ENCODE measurements at regions not wholly inside any gene's neighbourhood (a gene's known extent, or its start where the extent isn't known, plus 50 kb on each side); places are given as distances from the start of the nearest gene placed in this dataset.

GRCh38 chr10:33396938-33397337 is 62.5 kb upstream of the NRP1 start:
- no peak for TF ChIP-seq CTCF (IDR thresholded peaks at IDR 0.05; ENCODE audit: low read length)
- no peak for TF ChIP-seq EZH2 (IDR thresholded peaks at IDR 0.05; ENCODE audit: borderline replicate concordance, low read length)
- H3K27ac ChIP-seq (ENCODE audit: low read depth, low read length, poor library complexity, severe bottlenecking), result no peak overlapping the region

DNA sequence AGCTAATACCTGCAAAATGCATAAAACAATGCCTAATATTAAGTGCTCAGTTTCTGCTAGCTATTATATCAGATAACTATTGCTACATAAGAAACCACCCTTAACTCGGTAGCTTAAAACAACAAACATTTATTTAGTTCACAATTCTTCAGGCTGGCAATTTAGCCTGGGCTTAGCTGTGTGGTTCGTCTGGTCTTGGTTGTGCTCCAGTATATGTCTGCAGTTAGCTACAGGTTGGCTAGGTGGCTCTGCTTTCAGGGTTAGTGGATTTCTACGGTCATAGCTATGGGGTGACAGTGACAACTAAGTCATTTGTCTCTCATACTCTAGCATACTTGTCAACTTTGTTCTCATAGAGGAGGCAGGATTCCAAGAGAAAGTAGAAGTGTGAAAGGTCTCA is 61.8 kb upstream of the NRP1 start:
- Histone ChIP-seq H3K9me3 (ENCODE audit: low read length) (no peaks in the 10 kb centered on the region), H3K4me2 (ENCODE audit: low read length) (no peak overlapping the region), H3K36me3 (ENCODE audit: insufficient read depth, low read length) (no peaks in the 10 kb centered on the region), H3K27me3 (ENCODE audit: insufficient read depth, low read length) (no peaks in the 10 kb centered on the region), H3F3A (ENCODE audit: insufficient read depth, low read length) (no peaks in the 10 kb centered on the region), H3K9ac (ENCODE audit: low read length) (no peak overlapping the region), H2AFZ (ENCODE audit: low read length) (no peak overlapping the region), H4K20me1 (ENCODE audit: insufficient read depth, low read length) (no peaks in the 10 kb centered on the region), H3K4me3 (ENCODE audit: low read depth, low read length, poor library complexity, severe bottlenecking) (no peak overlapping the region), H3K79me2 (ENCODE audit: insufficient read depth, low read length) (no peaks in the 10 kb centered on the region), H3K27ac (ENCODE audit: low read depth, low read length, poor library complexity, severe bottlenecking) (no peak overlapping the region), H3K9me2 (ENCODE audit: low read depth, low read length) (no peaks in the 10 kb centered on the region), H3K4me1 (ENCODE audit: insufficient read depth, low read length, severe bottlenecking) (no peaks in the 10 kb centered on the region)
- TF ChIP-seq CTCF (IDR thresholded peaks at IDR 0.05; ENCODE audit: low read length) (no peak), EZH2 (IDR thresholded peaks at IDR 0.05; ENCODE audit: borderline replicate concordance, low read length) (no peak)

More at GRCh38 chr10:33396938-33397337, 62.5 kb upstream of the NRP1 start:
- Histone ChIP-seq H3K36me3 (ENCODE audit: insufficient read depth, low read length) (no peaks in the 10 kb centered on the region), H3F3A (ENCODE audit: insufficient read depth, low read length) (no peaks in the 10 kb centered on the region), H3K4me3 (ENCODE audit: low read depth, low read length, poor library complexity, severe bottlenecking) (no peak overlapping the region), H3K4me2 (ENCODE audit: low read length) (no peak overlapping the region), H3K27me3 (ENCODE audit: insufficient read depth, low read length) (no peaks in the 10 kb centered on the region), H3K9ac (ENCODE audit: low read length) (no peak overlapping the region), H3K79me2 (ENCODE audit: insufficient read depth, low read length) (no peaks in the 10 kb centered on the region), H4K20me1 (ENCODE audit: insufficient read depth, low read length) (no peaks in the 10 kb centered on the region), H2AFZ (ENCODE audit: low read length) (no peak overlapping the region), H3K9me3 (ENCODE audit: low read length) (no peaks in the 10 kb centered on the region), H3K4me1 (ENCODE audit: insufficient read depth, low read length, severe bottlenecking) (no peaks in the 10 kb centered on the region), H3K9me2 (ENCODE audit: low read depth, low read length) (no peaks in the 10 kb centered on the region)

GRCh38 chr10:33395201-33395600 is 60.7 kb upstream of the NRP1 start:
- TF ChIP-seq CTCF (IDR thresholded peaks at IDR 0.05; ENCODE audit: low read length) (no peak), EZH2 (IDR thresholded peaks at IDR 0.05; ENCODE audit: borderline replicate concordance, low read length) (no peak)

More at GRCh38 chr10:33395201-33395600, 60.7 kb upstream of the NRP1 start:
- Histone ChIP-seq H3K36me3 (ENCODE audit: insufficient read depth, low read length) (no peaks in the 10 kb centered on the region), H3K79me2 (ENCODE audit: insufficient read depth, low read length) (no peaks in the 10 kb centered on the region), H4K20me1 (ENCODE audit: insufficient read depth, low read length) (no peaks in the 10 kb centered on the region), H3K9me3 (ENCODE audit: low read length) (no peaks in the 10 kb centered on the region), H3K4me1 (ENCODE audit: insufficient read depth, low read length, severe bottlenecking) (no peaks in the 10 kb centered on the region), H3K9ac (ENCODE audit: low read length) (no peak overlapping the region), H3K27ac (ENCODE audit: low read depth, low read length, poor library complexity, severe bottlenecking) (no peak overlapping the region), H3K27me3 (ENCODE audit: insufficient read depth, low read length) (no peaks in the 10 kb centered on the region), H3K4me3 (ENCODE audit: low read depth, low read length, poor library complexity, severe bottlenecking) (no peak overlapping the region), H3K4me2 (ENCODE audit: low read length) (no peak overlapping the region), H3K9me2 (ENCODE audit: low read depth, low read length) (no peaks in the 10 kb centered on the region), H3F3A (ENCODE audit: insufficient read depth, low read length) (no peaks in the 10 kb centered on the region), H2AFZ (ENCODE audit: low read length) (no peak overlapping the region)

Data from OCI-LY1 (cell line).